Vagina (tissue), 2 donors: ENCODE measurements at regions not wholly inside any gene's neighbourhood (a gene's known extent, or its start where the extent isn't known, plus 50 kb on each side); places are given as distances from the start of the nearest gene placed in this dataset.

Experiments
- CTCF ChIP-seq, 3 experiments: fragments of 450-650 bp in 2 of 3; fragments of 200-600 bp in 1 of 3; sonication (generic) in 1 of 3; IDR thresholded peaks; one replicate each; pipeline ENCODE4 v1.5.1; 2017 to 2019; ENCODE audit warnings: antibody characterized with exemption in 3 of 3, mild to moderate bottlenecking in 2 of 3, moderate library complexity in 2 of 3
- POLR2A ChIP-seq, 2 donors: fragments of 450-650 bp; IDR thresholded peaks; one replicate each; pipeline ENCODE4 v1.6.1; 2017; ENCODE audit warnings: antibody characterized with exemption in 2 of 2, mild to moderate bottlenecking in 2 of 2, moderate library complexity in 2 of 2

- TF ChIP-seq POLR2A (IDR thresholded peaks at IDR 0.05): no peak
- no peak for TF ChIP-seq CTCF (IDR thresholded peaks at IDR 0.05)
Measured at GRCh38 chr1:194903524-194903923, 1704.7 kb downstream of the KCNT2 start.
